ENCODE measurements at regions not wholly inside any gene's neighbourhood (a gene's known extent, or its start where the extent isn't known, plus 50 kb on each side); places are given as distances from the start of the nearest gene placed in this dataset.

DNA sequence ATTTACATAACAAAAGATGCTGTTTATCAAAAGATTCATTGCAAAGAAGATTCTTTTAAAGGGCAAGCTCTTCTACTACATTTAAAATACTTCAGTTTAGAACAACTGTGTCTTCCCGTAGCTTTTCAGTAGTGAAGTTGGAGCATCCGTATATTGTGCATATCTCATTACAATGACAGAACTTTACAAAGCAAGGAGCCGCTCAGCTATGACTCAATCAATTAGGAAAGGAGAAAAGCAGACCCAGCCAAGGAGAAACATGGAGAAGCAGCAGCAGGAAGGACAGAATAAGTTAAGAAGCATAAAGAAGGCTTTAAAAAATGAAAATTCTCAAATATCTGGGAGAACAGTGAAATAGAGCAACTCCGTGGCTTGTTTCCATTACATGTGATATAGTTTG lies 132.6 kb upstream of the SMLR1 start:
- peaks cover 3% of the 10 kb centered on the region for H3K9me3 Mint-ChIP-seq
- no peak for TF ChIP-seq CTCF (conservative IDR thresholded peaks at IDR 0.05)
- peaks cover 8% of the 10 kb centered on the region for H3K4me1 Mint-ChIP-seq
- no peaks in the 10 kb centered on the region for H3K36me3 Mint-ChIP-seq (ENCODE audit: low read depth)
- H3K27me3 Mint-ChIP-seq (ENCODE audit: low read depth): no peaks in the 10 kb centered on the region
- H3K27ac Mint-ChIP-seq (ENCODE audit: unreplicated experiment): no peak overlapping the region
- DNase-seq (ENCODE audit: low read depth, low spot score): no peak
- no peak overlapping the region for H3K4me3 Mint-ChIP-seq

DNA sequence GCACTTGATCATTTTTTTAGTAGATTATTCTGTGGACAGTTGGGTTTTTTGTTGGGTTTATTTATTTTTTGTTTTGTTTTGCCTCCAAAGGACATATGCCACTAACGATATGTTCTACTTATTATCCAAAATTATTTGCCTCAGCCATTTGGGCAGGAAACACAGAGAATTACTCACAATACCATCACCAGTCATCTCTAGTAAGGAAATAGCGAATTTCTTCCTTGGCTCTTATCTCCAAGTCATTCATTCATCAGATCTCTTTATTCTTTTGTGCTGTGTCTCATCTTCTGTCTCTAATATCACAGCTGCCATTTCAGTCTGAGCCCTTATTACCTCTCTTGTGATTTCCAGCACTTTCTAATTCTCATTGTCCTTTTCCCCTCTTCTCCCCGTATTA lies 130.4 kb upstream of the SMLR1 start:
- Mint-ChIP-seq H3K9me3 (peaks cover 3% of the 10 kb centered on the region), H3K36me3 (ENCODE audit: low read depth) (no peaks in the 10 kb centered on the region), H3K4me1 (peaks cover 8% of the 10 kb centered on the region), H3K27me3 (ENCODE audit: low read depth) (no peaks in the 10 kb centered on the region), H3K4me3 (no peak overlapping the region), H3K27ac (ENCODE audit: unreplicated experiment) (no peak overlapping the region)
- DNase-seq (ENCODE audit: low read depth, low spot score): no peak
- no peak for TF ChIP-seq CTCF (conservative IDR thresholded peaks at IDR 0.05)

DNA sequence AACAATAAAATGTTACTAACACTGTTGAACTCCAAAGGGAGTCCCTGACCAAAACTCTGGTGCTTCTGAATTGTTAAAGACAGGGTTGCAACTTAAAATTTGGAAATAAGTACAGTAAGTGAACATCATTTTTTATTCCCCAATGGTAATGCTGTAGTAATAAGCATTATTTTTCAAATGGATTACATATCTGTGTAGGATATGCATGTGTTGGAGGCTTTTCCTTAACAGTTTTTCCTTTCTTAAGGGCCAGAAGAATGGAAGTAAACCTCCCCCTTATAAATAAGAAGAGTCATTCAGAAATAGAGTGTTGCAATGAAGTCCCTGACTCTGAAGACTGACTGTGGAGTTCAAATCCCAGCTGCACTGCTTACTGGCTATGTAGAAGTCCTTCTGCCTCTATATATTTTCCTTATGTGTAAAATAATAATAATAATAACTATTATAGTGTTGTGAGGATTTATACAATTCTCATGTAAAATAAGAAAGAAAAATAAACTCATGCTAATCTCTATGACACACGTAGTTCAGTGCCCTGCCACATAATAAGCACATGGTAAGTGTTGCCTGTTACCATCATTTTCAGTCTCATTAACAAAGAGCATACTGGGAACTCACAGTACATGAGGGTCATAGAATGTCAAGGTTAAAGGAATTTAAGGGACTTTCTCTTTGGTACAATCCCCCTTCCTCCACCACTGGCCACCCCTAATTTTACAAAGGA lies 129.8 kb upstream of the SMLR1 start:
- Mint-ChIP-seq H3K4me1 (peaks cover 8% of the 10 kb centered on the region), H3K4me3 (no peak overlapping the region), H3K9me3 (peaks cover 3% of the 10 kb centered on the region), H3K27ac (ENCODE audit: unreplicated experiment) (no peak overlapping the region), H3K36me3 (ENCODE audit: low read depth) (no peaks in the 10 kb centered on the region), H3K27me3 (ENCODE audit: low read depth) (no peaks in the 10 kb centered on the region)
- no peak for TF ChIP-seq CTCF (conservative IDR thresholded peaks at IDR 0.05)
- no peak for DNase-seq (ENCODE audit: low read depth, low spot score)

GRCh38 chr6:130697995-130698535 lies 129.1 kb upstream of the SMLR1 start:
- H3K9me3 Mint-ChIP-seq: peaks cover 6% of the 10 kb centered on the region

DNA sequence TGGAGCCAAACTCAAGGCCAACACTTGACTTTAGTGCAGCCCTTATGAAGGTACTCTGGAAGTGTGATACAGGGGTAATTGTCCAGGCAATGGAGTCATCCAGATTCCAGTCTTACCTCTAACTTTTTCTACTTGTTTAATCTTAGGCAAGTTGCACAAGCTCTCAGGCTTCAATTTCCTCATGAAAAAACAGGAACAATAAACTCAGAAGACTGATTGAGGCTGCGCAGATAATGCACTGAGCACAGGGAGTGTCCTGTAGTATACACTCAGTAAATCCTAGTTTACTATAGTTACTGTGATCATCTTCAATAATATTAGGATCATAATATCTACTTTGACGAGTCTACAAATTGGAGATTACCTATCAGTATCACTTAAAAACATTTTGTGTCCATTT lies 127.5 kb upstream of the SMLR1 start:
- Mint-ChIP-seq H3K4me1 (peaks cover 1% of the 10 kb centered on the region), H3K27ac (ENCODE audit: unreplicated experiment) (no peak overlapping the region), H3K4me3 (no peak overlapping the region), H3K27me3 (ENCODE audit: low read depth) (peaks cover 4% of the 10 kb centered on the region), H3K9me3 (peaks cover 9% of the 10 kb centered on the region), H3K36me3 (ENCODE audit: low read depth) (peaks cover 3% of the 10 kb centered on the region)
- DNase-seq (ENCODE audit: low read depth, low spot score): no peak
- TF ChIP-seq CTCF (conservative IDR thresholded peaks at IDR 0.05): no peak

More at GRCh38 chr6:130697995-130698535, 129.1 kb upstream of the SMLR1 start:
- Mint-ChIP-seq H3K27ac (ENCODE audit: unreplicated experiment) (no peak overlapping the region), H3K4me3 (no peak overlapping the region), H3K36me3 (ENCODE audit: low read depth) (peaks cover 3% of the 10 kb centered on the region), H3K27me3 (ENCODE audit: low read depth) (peaks cover 4% of the 10 kb centered on the region), H3K4me1 (peaks cover 8% of the 10 kb centered on the region)
- peak; percentile 43 for DNase-seq (ENCODE audit: low read depth, low spot score)
- peak; percentile 78 for TF ChIP-seq CTCF (conservative IDR thresholded peaks at IDR 0.05)

Measured in neural crest cell (in vitro differentiated cells).